DMS114 treated with DMSO at 0.1 percent for 48 hours (cell line): ENCODE measurements at regions not wholly inside any gene's neighbourhood (a gene's known extent, or its start where the extent isn't known, plus 50 kb on each side); places are given as distances from the start of the nearest gene placed in this dataset.

Source experiments
- DNase-seq: peaks from one replicate; lab custom pipeline; 2025; ENCODE audit not compliant: unreplicated experiment; lab: John Stamatoyannopoulos, UW

DNA sequence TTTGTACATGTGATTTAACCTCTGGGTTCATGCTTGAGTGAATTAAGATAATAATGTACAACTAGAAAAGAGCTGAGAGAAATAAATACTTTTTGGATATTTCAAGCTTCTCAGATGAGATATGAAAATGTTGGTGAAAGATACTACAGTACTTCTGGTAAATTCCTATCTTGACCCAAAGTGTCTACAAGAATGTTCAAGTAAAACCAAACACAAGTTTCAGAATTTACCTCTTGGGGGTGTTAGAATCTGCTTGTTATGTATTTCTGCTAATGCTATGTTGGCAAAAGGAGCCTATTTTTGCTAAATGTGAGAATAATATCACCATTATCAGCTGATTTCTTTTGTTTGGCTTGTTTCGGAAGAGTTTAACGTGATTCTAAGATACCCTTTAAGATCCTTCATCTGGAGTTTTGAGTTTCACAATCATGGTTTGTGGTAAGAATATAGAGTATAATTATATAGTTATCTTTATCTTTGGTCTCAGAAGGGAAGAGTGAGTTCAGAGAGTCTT, 388.5 kb downstream of the LMO4 start:
- DNase-seq: no peak

DNA sequence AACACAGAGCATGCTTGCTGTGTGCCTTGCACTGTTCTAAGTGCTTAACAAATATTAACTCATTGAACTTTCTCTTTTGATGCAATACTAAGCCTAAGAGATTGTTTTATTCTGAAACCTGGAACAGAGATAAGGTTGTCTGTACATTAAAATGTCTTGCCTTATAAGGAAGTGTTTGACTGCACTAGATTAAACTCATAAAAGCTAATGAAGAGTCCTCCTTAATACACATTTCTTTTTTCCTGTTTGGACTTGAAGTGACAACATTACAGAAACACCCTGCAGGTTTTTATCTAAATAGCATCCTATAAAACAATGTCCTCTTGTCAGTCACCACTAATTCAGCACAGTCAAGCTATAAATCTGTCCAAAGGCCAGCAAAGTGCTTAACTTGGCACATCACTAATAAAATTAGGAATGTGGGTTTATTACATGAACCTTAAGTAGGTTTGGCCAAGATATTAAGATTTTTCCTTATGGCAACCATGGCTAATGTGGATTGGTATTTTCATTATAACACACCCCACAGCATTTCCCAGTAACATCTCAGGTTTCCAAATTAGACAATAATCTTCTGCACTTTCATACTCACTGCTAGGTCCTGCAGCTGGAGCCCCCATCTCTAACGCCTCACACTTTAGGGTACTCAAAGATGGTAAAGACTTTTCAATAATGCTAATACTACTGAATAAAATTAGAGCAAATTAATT, 389.7 kb downstream of the LMO4 start:
- no peak for DNase-seq

DNA sequence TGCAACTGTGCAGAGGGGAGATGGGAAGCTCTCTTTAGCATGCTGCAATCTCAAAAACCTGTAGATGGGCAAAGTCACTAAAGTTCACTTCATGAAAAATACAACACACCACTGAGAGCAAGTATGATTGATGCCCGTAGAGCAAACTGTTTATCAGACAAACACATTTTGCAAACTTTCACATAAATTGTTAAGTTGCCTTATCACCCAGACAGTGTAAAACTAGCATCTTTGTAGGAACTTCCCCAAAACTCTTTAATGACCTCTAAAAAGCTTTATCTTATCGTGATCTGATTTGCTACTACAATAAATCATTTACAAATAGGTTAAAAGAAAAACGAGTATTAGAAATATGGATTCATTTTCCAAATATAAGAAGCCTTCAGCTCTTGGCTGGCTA, 391.0 kb downstream of the LMO4 start:
- no peak for DNase-seq

DNA sequence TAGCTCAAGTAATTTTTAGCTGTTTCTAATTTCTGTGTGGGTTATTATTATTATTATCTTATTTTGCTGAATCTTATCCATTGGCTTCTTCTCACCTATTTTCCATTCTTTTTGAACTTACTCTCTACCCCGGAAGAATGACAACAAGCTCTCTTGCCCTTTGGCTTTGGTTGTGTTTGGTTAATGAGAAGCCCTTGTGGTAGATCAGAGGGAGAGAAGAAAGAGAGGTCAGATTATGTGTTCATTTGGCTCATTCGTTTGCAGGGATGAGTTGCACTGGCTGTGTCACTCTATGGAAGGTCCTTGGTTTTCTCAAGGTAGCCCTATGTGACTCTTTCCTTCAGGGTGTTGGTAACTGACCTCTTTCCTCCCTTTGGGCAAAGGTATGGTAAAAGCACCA, 391.9 kb downstream of the LMO4 start:
- no peak for DNase-seq

DNA sequence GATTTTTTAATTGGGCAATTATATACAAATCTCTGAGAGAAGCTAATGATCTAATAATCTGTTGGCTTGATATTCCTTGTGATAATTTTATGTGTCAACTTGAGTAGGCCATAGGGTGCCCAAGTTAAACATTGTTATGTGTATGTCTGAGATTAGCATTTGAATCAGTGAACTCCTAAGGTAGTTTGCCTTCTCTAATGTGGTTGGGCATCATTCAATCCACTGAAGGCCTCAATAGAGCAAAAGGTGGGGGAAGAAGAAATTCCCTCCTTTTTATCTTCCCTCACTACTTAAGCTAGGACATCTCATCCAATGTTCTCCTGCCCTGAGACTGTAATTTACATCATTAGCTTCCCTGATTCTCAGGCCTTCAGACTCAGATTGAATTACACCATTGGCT, 394.5 kb downstream of the LMO4 start:
- no peak for DNase-seq

DNA sequence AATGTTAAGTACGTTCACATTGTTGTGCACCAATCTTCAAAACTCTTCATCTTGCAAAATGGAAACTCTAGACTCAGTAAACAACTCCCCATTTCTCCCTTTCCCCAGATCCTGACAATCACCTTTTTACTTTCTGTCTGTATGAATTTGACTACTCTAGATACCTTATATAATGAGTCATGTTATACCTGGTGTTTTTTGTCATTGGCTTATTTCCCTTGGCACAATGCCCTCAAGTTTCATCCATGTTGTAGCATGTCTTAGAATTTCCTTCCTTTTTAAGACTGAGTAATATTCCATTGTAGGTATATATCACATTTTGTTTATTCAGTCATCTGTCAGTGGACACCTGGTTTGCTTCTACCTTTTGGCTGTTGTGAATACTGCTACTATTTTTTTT, 399.5 kb downstream of the LMO4 start:
- no peak for DNase-seq

DNA sequence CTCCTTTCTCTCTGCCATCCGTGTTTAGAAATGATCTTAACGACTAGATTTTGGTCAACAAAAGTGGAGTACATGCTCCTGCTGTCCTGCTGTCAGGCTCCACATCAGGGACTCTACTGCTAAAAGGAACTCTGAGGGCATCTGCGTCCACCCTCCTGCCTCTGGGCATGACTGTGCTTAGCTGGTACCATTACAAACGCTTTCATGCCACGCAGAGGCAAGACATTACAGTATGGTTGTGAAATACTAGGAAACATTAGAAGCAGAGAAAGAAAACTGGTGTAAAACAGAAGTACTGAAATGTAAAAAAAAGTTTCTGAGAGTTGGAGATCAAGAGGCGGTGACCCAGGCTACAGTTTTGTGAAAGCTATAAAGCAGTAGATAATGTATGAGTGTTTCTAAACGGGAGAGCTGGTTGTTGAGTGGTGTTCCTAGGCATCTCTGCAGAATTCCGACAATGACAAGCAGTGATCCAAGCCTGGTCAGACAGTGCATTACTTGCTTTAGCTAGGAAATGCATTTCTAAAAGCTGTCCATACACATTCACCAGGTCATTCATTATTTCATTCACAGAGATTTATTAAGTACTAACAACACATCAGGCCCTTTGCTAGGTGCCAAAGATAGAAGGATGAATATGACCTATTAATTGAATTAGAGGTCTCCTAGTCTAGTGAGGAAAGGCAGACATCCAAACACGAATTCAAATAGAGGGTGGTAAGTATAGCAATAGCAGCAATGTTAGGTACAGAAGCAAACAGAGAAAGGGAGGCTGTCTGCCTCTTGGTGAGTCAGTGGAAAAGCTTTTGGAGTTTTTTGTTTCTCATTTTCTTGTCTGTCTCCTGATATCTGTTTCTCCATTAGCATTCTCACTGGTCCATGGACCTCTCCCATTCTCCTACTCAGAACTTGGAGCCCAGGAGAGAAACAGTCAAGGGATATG, 401.9 kb downstream of the LMO4 start:
- DNase-seq: no peak

DNA sequence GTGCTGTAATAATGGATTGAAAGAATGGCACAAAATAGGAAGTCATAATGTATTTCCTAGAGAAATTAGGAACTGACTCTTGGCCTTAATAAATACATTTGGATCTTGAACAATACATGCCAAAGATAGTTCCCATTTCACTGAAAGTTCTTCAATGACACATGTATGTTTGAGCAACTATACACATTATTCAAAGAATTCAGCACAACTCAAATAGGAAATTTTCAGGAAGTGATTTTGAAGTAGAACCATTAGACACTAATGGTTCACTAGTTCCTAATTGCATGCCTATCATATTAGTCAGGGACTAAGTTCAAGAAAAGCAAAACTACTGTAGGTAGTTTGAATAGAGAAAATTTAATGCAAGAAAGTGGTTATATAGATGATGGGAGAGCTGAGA, 404.7 kb downstream of the LMO4 start:
- DNase-seq: no peak

DNA sequence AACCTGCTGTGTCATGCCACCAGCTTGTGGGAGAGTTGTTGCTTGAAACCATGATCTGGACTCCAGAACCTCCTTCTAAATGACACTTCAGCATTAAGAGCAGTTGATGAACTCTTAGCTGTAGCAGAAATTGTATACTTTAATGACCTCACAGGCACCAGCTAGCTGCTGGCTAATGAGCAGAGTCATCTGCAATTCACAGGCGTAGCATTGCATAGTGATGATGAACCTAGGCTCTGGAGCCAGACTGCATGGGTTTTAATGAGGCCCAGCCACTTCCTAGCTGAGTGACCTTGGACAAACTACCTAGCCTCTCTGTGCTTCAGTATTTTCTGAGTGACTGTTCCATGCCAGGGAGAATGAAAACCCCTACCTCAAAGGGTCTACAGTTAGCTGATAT, 407.1 kb downstream of the LMO4 start:
- no peak for DNase-seq

DNA sequence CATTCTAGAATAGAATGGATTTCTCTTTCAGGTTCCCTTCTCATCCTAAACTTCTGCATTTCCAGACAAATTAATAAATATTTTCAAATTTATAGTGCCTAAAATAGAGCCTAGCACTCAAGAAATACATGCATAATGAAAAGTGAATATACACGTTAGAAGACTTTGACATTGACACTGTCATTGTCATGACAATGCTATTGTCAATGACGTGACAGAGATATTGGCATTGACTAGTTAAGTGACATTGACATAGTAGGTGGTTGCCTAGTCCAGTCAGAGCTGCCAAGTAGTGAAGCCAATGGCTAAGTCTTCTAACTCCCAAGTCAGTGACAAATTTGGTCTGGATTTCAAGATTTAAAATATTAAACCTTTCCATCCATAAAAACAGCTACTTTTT, 410.5 kb downstream of the LMO4 start:
- DNase-seq: no peak

DNA sequence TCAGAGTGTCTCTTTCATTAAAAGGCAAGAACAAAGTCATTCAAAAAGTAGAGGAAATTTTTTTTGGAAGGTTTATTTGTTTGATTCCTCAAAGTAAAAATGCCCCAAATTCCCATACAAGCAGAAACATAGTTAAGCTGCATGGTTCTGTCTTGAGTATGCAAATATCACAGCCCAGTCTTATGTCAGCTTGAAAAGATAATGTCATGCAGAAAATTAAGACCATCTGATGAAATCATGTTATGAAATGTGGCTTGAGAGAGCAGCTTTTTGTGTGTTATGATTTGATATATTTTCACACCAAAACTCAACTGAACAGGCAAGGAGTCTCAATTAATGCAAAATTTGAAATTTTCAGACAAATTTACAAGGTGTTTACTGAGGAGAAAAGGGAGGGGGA, 411.0 kb downstream of the LMO4 start:
- no peak for DNase-seq

DNA sequence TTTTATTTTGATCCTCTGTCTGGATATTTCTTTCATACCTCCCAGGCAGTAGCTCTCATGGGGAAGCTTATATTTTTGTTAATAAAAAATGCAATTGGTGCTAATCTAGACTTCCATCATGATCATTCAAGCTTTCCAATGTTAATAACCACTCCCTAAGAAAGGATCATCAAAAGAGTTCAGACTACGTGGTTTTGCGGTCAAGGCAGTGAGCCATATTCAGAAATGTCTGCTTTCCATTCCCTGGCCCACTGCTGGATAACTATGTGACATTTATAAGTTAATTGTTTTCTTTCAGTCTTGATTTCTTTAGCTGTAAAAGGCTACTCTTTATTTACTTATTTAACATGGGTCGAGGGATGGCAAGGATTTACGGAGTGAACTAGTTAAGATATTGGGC, 414.6 kb downstream of the LMO4 start:
- DNase-seq: no peak

DNA sequence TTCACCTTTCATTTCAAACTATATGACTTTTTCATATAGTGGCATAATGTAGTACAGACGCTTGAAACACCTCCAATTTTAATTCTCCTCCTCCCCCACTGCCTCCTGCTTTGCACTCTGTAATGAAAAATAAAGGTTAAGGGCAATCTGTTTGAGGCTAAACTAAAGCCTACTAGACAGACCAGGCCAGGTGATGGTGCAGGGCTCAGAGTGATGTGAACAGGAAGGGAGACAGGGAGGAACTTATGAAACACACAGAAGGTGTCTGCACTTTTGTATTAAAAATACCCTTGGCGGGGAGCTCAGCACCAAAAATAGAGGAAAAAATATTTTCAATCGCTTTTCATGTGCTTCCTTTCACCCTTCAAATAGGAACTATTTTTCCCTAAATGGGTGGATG, 415.4 kb downstream of the LMO4 start:
- DNase-seq: no peak

DNA sequence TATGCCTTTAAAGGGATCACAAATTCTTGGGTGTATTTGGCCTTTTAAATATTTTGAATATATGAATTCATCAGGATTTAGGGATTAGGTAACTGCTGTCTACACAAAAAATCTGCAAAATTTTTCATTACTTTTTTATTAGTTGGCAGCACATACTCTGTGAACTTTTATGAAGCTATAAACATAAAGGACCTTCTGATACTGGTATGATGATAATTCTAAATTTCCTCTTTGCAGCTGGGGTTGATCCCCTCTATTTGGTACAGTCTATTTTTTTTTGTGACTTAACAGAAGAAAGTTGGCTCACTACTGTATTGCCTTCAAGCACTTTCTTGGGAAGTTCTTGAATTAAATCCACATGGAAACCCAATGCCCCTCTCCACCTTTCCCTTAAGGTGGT, 416.1 kb downstream of the LMO4 start:
- no peak for DNase-seq

DNA sequence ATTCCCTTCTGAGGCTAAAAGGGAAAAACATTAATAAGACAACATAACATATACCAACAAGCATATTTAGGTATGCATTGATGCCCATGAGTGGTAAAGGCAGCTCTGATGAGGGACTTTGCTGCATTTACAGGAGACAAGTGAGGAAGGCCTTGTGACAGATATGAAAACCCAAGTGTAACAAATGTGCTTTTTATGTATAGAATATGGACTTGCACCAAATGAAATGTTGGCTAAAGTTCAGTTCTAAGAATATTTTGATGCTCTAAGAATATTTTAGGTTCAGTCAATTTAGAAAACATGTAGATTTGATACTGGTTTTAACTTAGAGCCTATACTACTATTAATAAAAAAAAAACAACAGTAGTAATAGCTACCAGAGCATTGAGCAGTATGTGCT, 424.7 kb downstream of the LMO4 start:
- no peak for DNase-seq

DNA sequence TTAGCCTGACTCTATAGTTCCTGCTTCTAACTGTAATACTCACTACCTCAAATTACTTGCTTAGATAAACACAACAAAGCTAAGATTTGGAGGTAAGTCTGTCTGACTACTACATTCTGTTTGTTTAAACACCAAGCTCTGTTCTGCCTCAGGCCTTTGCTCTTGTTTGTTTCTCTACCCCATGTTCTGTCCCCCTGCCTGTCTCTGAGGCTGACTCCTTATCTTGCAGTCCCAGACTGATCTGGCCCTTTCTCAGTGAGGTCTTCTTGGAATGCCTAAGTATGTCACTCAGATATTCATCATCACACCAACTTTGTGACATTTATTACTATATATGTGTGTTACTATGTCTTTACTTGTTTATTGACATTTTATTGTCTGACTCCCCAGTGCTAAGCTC, 425.5 kb downstream of the LMO4 start:
- DNase-seq: no peak

DNA sequence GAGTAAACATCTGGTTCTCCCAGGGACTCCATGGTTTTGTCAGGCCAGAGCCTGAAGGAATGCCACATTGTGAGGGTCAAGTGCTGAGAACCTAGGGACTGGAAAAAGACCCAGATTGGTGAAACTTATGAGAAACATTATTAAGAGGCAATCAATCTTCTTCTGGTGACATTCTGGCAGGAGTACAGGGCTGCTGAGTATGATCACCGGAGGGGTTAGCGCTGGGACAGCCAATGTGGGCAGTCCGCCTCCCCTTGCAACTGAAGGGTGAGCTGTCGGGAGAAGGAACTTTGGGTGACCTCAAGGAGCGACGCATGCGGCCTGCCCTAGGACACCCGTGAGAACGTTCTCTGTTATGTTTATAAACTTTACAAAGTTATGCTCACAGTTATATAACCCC, 429.0 kb downstream of the LMO4 start:
- DNase-seq: no peak

DNA sequence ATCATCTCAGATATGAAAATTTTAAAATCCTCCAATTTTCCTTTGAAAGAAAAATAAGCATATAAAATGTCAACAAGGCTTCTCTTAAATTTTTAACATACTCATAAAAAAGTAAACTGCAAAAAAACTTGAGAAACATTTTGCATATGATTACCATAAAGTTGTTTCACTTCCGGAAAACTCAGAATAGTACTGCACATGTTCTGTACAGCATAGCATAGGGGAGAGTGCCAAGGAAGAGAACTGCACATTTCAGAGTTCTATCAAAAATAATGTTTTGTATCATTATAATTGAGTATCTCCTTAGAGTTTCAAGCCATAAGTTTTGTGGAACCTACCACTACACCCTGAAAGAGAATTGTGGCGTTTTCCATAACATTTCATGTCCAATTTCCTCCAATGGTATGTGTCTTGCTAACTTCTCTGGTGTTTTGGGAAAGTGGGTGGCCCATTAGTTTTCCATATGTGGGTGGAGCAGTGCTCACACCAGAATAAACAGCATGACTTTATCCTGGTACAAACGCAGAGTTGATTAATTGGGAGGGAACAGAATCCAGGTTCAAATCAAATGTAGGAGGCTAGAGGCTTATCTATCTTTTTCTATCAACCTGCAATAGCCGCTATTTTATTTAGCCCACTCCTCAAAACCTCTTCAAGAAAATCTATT, 430.9 kb downstream of the LMO4 start:
- no peak for DNase-seq

DNA sequence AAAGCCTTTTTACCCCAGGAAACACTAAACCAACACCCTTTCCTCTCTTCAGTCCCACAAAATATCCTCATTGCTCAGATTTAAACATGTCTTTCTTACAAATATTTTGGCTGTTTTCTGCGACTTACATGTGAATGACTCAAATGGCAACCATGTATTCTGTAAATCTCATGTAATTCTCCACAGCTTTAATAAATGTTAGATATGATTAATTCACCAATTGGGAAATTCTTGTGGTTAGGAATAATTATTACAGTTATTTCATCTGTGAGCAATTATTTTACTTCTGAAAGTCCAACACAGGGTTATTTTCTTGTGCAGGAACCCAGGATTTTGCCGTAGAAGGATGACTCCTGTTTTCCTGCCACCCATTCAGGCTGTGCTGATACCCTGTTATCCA, 431.5 kb downstream of the LMO4 start:
- no peak for DNase-seq

DNA sequence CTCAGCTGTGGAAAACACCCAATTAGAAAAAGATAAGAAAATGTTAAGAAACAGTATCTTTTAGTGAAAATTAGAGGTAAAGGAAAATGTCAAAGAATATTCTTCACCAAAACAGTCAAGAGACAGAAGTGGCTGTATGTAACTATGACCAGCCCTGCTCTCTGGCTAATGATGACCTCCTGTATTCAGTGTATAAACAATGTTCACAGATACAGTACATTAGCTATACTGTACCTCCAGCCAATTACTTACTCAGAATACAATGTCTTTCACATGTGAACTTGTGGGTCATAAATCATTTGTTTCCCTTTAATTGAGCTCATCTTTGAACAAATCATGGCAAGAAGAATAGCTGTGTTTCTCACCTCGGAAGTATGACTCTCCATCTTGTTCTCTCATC, 432.0 kb downstream of the LMO4 start:
- DNase-seq: no peak

DNA sequence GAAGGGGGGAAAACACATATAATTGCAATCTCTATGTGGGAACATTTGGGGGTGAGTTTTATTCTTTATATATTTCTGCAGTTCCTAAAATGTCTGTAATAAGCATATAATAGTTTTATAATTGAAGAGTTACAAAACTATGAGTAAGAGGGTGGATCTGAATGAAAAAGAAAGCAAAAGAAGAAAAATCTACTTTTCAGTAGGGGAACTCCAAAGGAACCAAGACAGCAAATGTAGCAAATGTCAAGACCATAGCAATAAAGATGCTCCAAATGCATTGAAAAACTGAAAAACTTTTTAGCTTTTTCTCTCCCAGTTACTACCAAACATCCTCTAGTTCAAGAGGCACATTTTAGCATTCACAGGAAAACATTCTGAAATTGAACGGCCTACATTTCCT, 434.8 kb downstream of the LMO4 start:
- DNase-seq: no peak
